HCT116 (cell line): ENCODE measurements at regions not wholly inside any gene's neighbourhood (a gene's known extent, or its start where the extent isn't known, plus 50 kb on each side); places are given as distances from the start of the nearest gene placed in this dataset.

Source experiments
- ATAC-seq: fragments of 200-7000 bp; cut with Tn5 transposase; 2 replicates; pipeline ENCODE4 v1.9.1; 2020; ENCODE audit warnings: mild to moderate bottlenecking, moderate library complexity
- BruUV-seq: library from RNA; stranded (reverse); fragments of 400-500 nt; replicated peaks from 2 replicates; lab custom pipeline; 2021; lab: Mats Ljungman, UMichigan
- CTCF ChIA-PET: fragments of 300-600 bp; sonication (Branson Sonifier 250); formaldehyde crosslinking; loops from one replicate; lab custom pipeline; 2021; ENCODE audit warnings: antibody characterized with exemption; lab: Charles Lee
- POLR2A ChIA-PET: fragments of 300-600, 350-600 bp; sonication (Branson Sonifier 250); formaldehyde crosslinking; loops from one replicate; lab custom pipeline; 2021; ENCODE audit warnings: antibody characterized with exemption; lab: Charles Lee
- RAD21 ChIA-PET, 2 experiments: fragments of 300-600 bp; sonication (Branson Sonifier 250); formaldehyde crosslinking; loops; one replicate each; lab custom pipeline; 2023; ENCODE audit warnings: low total read pairs in 2 of 2; ENCODE audit not compliant: uncharacterized antibody in 2 of 2, unreplicated experiment in 2 of 2, low non-redundant PET in 1 of 2; lab: Charles Lee
- DNase-seq: peaks from one replicate; pipeline ENCODE4 v3.0.0-alpha.2; 2010; ENCODE audit warnings: low read depth, low spot score
- H2AFZ ChIP-seq: fragments of 200-600 bp; shearing (Covaris generic), sonication (generic); 2 replicates; pipeline ENCODE4 v1.6.1; 2017; ENCODE audit warnings: low read depth, mixed run types, mixed read lengths, antibody characterized with exemption, low read length; ENCODE audit not compliant: poor library complexity, severe bottlenecking
- H3K27ac ChIP-seq: 2 replicates; pipeline ENCODE4 v1.5.1; 2012; ENCODE audit warnings: low read depth, low read length
- H3K27me3 ChIP-seq: fragments of 200-600 bp; sonication (generic); 2 replicates; pipeline ENCODE4 v1.6.1; 2016; ENCODE audit warnings: mixed run types, low read length, mixed read lengths; ENCODE audit not compliant: insufficient read depth
- H3K36me3 ChIP-seq, 2 experiments: fragments of 200-500 bp in 1 of 2; fragments of 200-600 bp in 1 of 2; sonication (Bioruptor generic) in 1 of 2; sonication (generic) in 1 of 2; 2 replicates each; pipeline versions ENCODE4 v1.5.1 to v1.6.1; 2014 to 2016; ENCODE audit warnings: low read length in 2 of 2, inconsistent platforms in 1 of 2, mixed read lengths in 1 of 2, mixed run types in 1 of 2; ENCODE audit not compliant: insufficient read depth in 2 of 2, control insufficient read depth in 1 of 2
- H3K4me1 ChIP-seq, 2 experiments: fragments of 200-600 bp in 1 of 2; sonication (generic) in 1 of 2; 2 replicates each; pipeline versions ENCODE4 v1.5.1 to v1.6.1; 2012 to 2017; ENCODE audit warnings: low read length in 2 of 2, inconsistent platforms in 1 of 2, mild to moderate bottlenecking in 1 of 2, mixed read lengths in 1 of 2, mixed run types in 1 of 2, moderate library complexity in 1 of 2; ENCODE audit not compliant: insufficient read depth in 2 of 2, control insufficient read depth in 1 of 2
- H3K4me2 ChIP-seq: fragments of 200-600 bp; sonication (generic); 2 replicates; pipeline ENCODE4 v1.6.1; 2017; ENCODE audit warnings: mixed run types, low read length, mixed read lengths
- H3K4me3 ChIP-seq, 2 experiments: fragments of 200-600 bp in 1 of 2; sonication (generic) in 1 of 2; replicated peaks in 1 of 2; 2 replicates each; pipeline ENCODE4 v1.5.1; 2011 to 2016; ENCODE audit warnings: low read length in 2 of 2, control low read depth in 1 of 2, low read depth in 1 of 2, mild to moderate bottlenecking in 1 of 2, mixed read lengths in 1 of 2, mixed run types in 1 of 2
- H3K79me2 ChIP-seq: fragments of 200-600 bp; sonication (generic); 2 replicates; pipeline ENCODE4 v1.6.1; 2017; ENCODE audit warnings: mild to moderate bottlenecking, mixed run types, low read length, moderate library complexity, mixed read lengths; ENCODE audit not compliant: insufficient read depth
- H3K9ac ChIP-seq: fragments of 200-600 bp; sonication (generic); 2 replicates; pipeline ENCODE4 v1.6.1; 2016; ENCODE audit warnings: low read length, mixed read lengths
- H3K9me2 ChIP-seq: fragments of 200-600 bp; sonication (generic), shearing (Covaris generic); 2 replicates; pipeline ENCODE4 v1.6.1; 2017; ENCODE audit warnings: mixed run types, mild to moderate bottlenecking, moderate library complexity; ENCODE audit not compliant: insufficient read depth
- H3K9me3 ChIP-seq, 2 experiments: fragments of 200-500 bp in 1 of 2; fragments of 200-600 bp in 1 of 2; sonication (Bioruptor generic) in 1 of 2; sonication (generic) in 1 of 2; 2 replicates each; pipeline ENCODE4 v1.6.1; 2014 to 2017; ENCODE audit warnings: low read length in 2 of 2, mixed read lengths in 2 of 2, inconsistent platforms in 1 of 2, low read depth in 1 of 2, mild to moderate bottlenecking in 1 of 2, mixed run types in 1 of 2, moderate library complexity in 1 of 2; ENCODE audit not compliant: control insufficient read depth in 1 of 2, insufficient read depth in 1 of 2
- H4K20me1 ChIP-seq: fragments of 200-600 bp; sonication (generic), shearing (Covaris generic); 2 replicates; pipeline ENCODE4 v1.6.1; 2017; ENCODE audit warnings: mixed run types, mild to moderate bottlenecking, moderate library complexity; ENCODE audit not compliant: insufficient read depth
- CBX3 ChIP-seq: IDR thresholded peaks from 2 replicates; pipeline ENCODE4 v1.6.1; 2012; ENCODE audit warnings: low read depth
- CEBPB ChIP-seq: IDR thresholded peaks from 2 replicates; pipeline ENCODE4 v1.6.1; 2012; ENCODE audit warnings: low read depth
- EGR1 ChIP-seq: IDR thresholded peaks from 2 replicates; pipeline ENCODE4 v1.6.1; 2012; ENCODE audit warnings: low read depth
- EZH2 ChIP-seq: fragments of 200-600 bp; sonication (generic); IDR thresholded peaks from 2 replicates; pipeline ENCODE4 v1.6.1; 2017; ENCODE audit warnings: antibody characterized with exemption, mixed run types
- EZH2phosphoT487 ChIP-seq: fragments of 200-600 bp; IDR thresholded peaks from 2 replicates; pipeline ENCODE4 v1.6.1; 2018; ENCODE audit warnings: antibody characterized with exemption, borderline replicate concordance
- FOSL1 ChIP-seq: IDR thresholded peaks from 2 replicates; pipeline ENCODE4 v1.6.1; 2012; ENCODE audit warnings: low read depth
- JUND ChIP-seq: IDR thresholded peaks from 2 replicates; pipeline ENCODE4 v1.6.1; 2012
- POLR2A ChIP-seq: IDR thresholded peaks from 2 replicates; pipeline ENCODE4 v1.7.0; 2011; ENCODE audit warnings: borderline replicate concordance; ENCODE audit not compliant: insufficient read depth, insufficient read length; ENCODE audit errors: extremely low read depth
- POLR2AphosphoS5 ChIP-seq: IDR thresholded peaks from 2 replicates; pipeline ENCODE4 v1.6.1; 2011; ENCODE audit warnings: mild to moderate bottlenecking, low read depth, low read length, moderate library complexity
- RAD21 ChIP-seq: IDR thresholded peaks from 2 replicates; pipeline ENCODE4 v1.6.1; 2012; ENCODE audit warnings: low read depth, mild to moderate bottlenecking
- SIN3A ChIP-seq: IDR thresholded peaks from 2 replicates; pipeline ENCODE4 v1.6.1; 2012; ENCODE audit warnings: low read depth
- SP1 ChIP-seq: IDR thresholded peaks from 2 replicates; pipeline ENCODE4 v1.6.1; 2012; ENCODE audit warnings: low read depth
- YY1 ChIP-seq: IDR thresholded peaks from 2 replicates; pipeline ENCODE4 v1.6.1; 2011; ENCODE audit warnings: low read length, low read depth, moderate library complexity, mild to moderate bottlenecking; ENCODE audit not compliant: insufficient replicate concordance; ENCODE audit errors: extremely low read depth
- ZFX ChIP-seq: fragments of 450-650 bp; IDR thresholded peaks from 2 replicates; pipeline ENCODE4 v1.6.1; 2017
- ZNF274 ChIP-seq: fragments of 200-500 bp; sonication (Bioruptor generic); IDR thresholded peaks from 2 replicates; pipeline ENCODE4 v1.6.1; 2014; ENCODE audit warnings: mild to moderate bottlenecking, low read depth, low read length, inconsistent platforms
- intact Hi-C: fragments of 100-400 bp; cut with micrococcal nuclease; formaldehyde crosslinking; loops from 2 replicates; pipeline ENCODE4 v1.10.0; 2022
- TF ChIP-seq, protein P1 (sequence below): IDR thresholded peaks from 2 replicates; pipeline ENCODE4 v1.6.1; 2012
- TF ChIP-seq, protein P2 (sequence below): IDR thresholded peaks from 2 replicates; pipeline ENCODE4 v1.6.1; 2012; ENCODE audit warnings: low read depth

DNA sequence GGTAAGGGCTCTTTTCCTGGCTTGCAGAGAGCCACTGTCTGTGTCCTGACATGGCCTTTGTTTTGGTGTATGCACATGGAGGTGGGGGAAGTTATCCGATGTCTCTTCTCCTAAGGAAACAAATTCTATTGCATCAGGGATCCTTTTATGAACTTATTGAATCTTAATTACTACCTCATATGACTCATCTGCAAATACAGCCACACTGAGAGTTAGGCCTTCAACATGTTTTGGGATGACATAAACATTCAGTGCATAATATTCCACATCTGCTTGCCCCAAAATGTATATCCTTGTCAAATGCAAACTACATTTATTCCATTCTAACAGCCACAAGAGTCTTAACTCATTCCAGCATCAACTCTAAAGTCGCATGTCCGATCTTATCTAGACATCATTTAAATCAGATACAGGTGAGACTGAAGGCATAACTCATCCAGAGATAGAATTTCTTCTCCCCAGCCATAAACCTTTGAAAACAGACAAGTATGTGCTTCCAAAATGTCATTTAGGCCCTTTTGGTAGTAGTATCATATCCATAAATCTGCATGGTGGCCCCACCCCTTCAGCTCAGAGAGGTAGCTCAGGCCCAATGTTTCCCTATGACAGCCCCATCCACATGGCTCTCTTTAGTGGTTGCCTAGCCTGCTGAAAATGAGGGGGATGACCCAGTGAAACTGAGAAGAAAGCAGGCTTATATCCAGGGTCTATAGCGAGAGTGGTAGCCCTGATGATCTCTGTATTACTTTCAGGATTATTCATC, 289.5 kb upstream of the ALCAM start:
- Histone ChIP-seq H2AFZ (no peak overlapping the region), H3K27me3 (no peaks in the 10 kb centered on the region), H3K9me2 (no peaks in the 10 kb centered on the region), H3K4me3 (no peak overlapping the region), H3K4me1 (no peaks in the 10 kb centered on the region), H4K20me1 (no peaks in the 10 kb centered on the region), H3K9me3 (no peaks in the 10 kb centered on the region), H3K36me3 (no peaks in the 10 kb centered on the region), H3K4me2 (no peak overlapping the region), H3K27ac (no peak overlapping the region), H3K9ac (no peak overlapping the region), H3K79me2 (no peaks in the 10 kb centered on the region)
- ChIA-PET POLR2A (no interaction called here), CTCF (no interaction called here), RAD21 (no interaction called here)
- TF ChIP-seq RAD21 (no peak), POLR2A (no peak), ZNF274 (no peak), EZH2 (no peak), YY1 (no peak), JUND (no peak), EZH2phosphoT487 (no peak), SIN3A (no peak), CEBPB (no peak), SP1 (no peak)
- TF ChIP-seq, protein P1, sequence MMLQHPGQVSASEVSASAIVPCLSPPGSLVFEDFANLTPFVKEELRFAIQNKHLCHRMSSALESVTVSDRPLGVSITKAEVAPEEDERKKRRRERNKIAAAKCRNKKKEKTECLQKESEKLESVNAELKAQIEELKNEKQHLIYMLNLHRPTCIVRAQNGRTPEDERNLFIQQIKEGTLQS: no peak
- ATAC-seq (no peak), DNase-seq (no peak)
- intact Hi-C loops: no loop called here
- BruUV-seq: no TSS peak

DNA sequence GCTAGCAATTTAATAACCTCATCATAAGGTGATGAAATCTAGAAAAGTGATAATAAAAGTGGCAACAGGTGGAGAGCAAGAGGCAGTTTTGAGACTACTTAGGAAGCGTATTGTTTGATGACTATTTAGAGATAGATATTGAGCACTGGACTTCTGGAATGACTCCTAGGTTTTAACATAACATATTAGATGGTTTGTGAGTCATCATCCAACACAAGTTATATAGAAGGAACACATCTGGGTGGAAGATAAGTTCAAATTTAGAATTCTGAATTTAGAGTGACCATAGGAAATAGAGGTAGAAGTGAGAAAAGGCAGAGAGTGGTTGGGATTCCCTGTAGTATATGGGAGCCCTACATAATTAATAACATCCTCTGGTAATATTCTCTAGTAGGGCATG, 282.8 kb upstream of the ALCAM start:
- H4K20me1 ChIP-seq: no peaks in the 10 kb centered on the region
- H3K4me2 ChIP-seq: no peak overlapping the region
- RAD21 ChIA-PET: no interaction called here
- BruUV-seq: no TSS peak
- intact Hi-C loops: no loop called here
- H3K79me2 ChIP-seq: no peaks in the 10 kb centered on the region
- DNase-seq (no peak), ATAC-seq (no peak)
- no peak overlapping the region for H2AFZ ChIP-seq
- CTCF ChIA-PET: no interaction called here
- POLR2A ChIA-PET: no interaction called here
- H3K27me3 ChIP-seq: no peaks in the 10 kb centered on the region
- H3K9me3 ChIP-seq: no peaks in the 10 kb centered on the region
- H3K9me2 ChIP-seq: no peaks in the 10 kb centered on the region
- H3K27ac ChIP-seq: no peak overlapping the region
- H3K36me3 ChIP-seq: no peaks in the 10 kb centered on the region
- no peak overlapping the region for H3K9ac ChIP-seq
- no peaks in the 10 kb centered on the region for H3K4me1 ChIP-seq
- H3K4me3 ChIP-seq: no peak overlapping the region
- TF ChIP-seq EGR1 (no peak), EZH2phosphoT487 (no peak), CEBPB (no peak), RAD21 (no peak), SIN3A (no peak), ZNF274 (no peak), CBX3 (no peak), FOSL1 (no peak), ZFX (no peak), POLR2AphosphoS5 (no peak)
- TF ChIP-seq, protein P2, sequence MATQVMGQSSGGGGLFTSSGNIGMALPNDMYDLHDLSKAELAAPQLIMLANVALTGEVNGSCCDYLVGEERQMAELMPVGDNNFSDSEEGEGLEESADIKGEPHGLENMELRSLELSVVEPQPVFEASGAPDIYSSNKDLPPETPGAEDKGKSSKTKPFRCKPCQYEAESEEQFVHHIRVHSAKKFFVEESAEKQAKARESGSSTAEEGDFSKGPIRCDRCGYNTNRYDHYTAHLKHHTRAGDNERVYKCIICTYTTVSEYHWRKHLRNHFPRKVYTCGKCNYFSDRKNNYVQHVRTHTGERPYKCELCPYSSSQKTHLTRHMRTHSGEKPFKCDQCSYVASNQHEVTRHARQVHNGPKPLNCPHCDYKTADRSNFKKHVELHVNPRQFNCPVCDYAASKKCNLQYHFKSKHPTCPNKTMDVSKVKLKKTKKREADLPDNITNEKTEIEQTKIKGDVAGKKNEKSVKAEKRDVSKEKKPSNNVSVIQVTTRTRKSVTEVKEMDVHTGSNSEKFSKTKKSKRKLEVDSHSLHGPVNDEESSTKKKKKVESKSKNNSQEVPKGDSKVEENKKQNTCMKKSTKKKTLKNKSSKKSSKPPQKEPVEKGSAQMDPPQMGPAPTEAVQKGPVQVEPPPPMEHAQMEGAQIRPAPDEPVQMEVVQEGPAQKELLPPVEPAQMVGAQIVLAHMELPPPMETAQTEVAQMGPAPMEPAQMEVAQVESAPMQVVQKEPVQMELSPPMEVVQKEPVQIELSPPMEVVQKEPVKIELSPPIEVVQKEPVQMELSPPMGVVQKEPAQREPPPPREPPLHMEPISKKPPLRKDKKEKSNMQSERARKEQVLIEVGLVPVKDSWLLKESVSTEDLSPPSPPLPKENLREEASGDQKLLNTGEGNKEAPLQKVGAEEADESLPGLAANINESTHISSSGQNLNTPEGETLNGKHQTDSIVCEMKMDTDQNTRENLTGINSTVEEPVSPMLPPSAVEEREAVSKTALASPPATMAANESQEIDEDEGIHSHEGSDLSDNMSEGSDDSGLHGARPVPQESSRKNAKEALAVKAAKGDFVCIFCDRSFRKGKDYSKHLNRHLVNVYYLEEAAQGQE: no peak
